Osteoblast (primary cell): ENCODE measurements at regions not wholly inside any gene's neighbourhood (a gene's known extent, or its start where the extent isn't known, plus 50 kb on each side); places are given as distances from the start of the nearest gene placed in this dataset.

Source experiments
- DNase-seq: peaks from one replicate; pipeline ENCODE4 v3.0.0; 2011; ENCODE audit warnings: low spot score, mixed read lengths; ENCODE audit not compliant: insufficient read length; ENCODE audit errors: missing footprints
- H2AFZ ChIP-seq: 2 replicates; pipeline ENCODE4 v1.6.0; 2011; ENCODE audit warnings: mild to moderate bottlenecking, low read length
- H3K27ac ChIP-seq: 2 replicates; pipeline ENCODE4 v1.5.1; 2011; ENCODE audit warnings: mild to moderate bottlenecking, low read depth, low read length, moderate library complexity
- H3K27me3 ChIP-seq: 2 replicates; pipeline ENCODE4 v1.6.0; 2012; ENCODE audit warnings: mild to moderate bottlenecking, control low read depth, inconsistent platforms, low read length, moderate library complexity; ENCODE audit not compliant: insufficient read depth
- H3K36me3 ChIP-seq: 2 replicates; pipeline ENCODE4 v1.5.1; 2011; ENCODE audit warnings: mild to moderate bottlenecking, low read length, control low read depth, moderate library complexity; ENCODE audit not compliant: insufficient read depth
- H3K4me1 ChIP-seq: 2 replicates; pipeline ENCODE4 v1.5.1; 2011; ENCODE audit warnings: mild to moderate bottlenecking, low read length, control low read depth, moderate library complexity; ENCODE audit not compliant: insufficient read depth
- H3K4me2 ChIP-seq: 2 replicates; pipeline ENCODE4 v1.6.0; 2011; ENCODE audit warnings: mild to moderate bottlenecking, low read length; ENCODE audit not compliant: insufficient read depth
- H3K4me3 ChIP-seq: fragments of 200-600 bp; sonication (generic); 3 replicates; pipeline ENCODE4 v1.5.1; 2012; ENCODE audit warnings: mild to moderate bottlenecking, low read length, inconsistent platforms; ENCODE audit not compliant: insufficient read depth
- H3K79me2 ChIP-seq: 2 replicates; pipeline ENCODE4 v1.6.0; 2012; ENCODE audit warnings: mild to moderate bottlenecking, low read length, control low read depth, inconsistent platforms; ENCODE audit not compliant: insufficient read depth
- H3K9me3 ChIP-seq: 2 replicates; pipeline ENCODE4 v1.5.1; 2011; ENCODE audit warnings: low read depth, low read length, control low read depth
- H4K20me1 ChIP-seq: 2 replicates; pipeline ENCODE4 v1.6.0; 2012; ENCODE audit warnings: mild to moderate bottlenecking, low read length, control low read depth; ENCODE audit not compliant: insufficient read depth
- TF ChIP-seq, protein P1 (sequence below): IDR thresholded peaks from 2 replicates; pipeline ENCODE4 v1.5.1; 2011; ENCODE audit warnings: mild to moderate bottlenecking, low read depth, low read length, moderate library complexity; ENCODE audit errors: extremely low read depth

DNA sequence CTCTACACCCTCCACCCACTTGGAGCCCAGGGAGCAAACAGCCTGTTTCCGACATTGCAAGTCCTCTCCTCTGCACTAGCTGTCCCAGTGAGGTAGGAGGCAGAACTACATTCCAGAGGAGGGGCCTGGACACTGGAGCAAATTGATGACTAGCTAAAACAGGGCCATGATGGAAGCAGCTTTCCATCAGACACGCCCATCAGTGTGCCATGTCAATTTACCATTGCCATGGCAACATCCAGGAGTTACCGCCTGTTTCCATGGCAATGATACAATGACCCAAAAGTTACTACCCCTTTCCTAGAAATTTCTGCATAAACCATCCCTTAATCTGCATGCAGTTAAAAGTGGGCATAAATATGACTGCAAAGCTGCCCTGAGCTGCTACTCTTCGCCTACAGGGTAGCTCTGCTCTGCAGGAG is 647.1 kb downstream of the PTPRU start:
- Histone ChIP-seq H3K4me1 (no peaks in the 10 kb centered on the region), H4K20me1 (no peaks in the 10 kb centered on the region)
- TF ChIP-seq, protein P1, sequence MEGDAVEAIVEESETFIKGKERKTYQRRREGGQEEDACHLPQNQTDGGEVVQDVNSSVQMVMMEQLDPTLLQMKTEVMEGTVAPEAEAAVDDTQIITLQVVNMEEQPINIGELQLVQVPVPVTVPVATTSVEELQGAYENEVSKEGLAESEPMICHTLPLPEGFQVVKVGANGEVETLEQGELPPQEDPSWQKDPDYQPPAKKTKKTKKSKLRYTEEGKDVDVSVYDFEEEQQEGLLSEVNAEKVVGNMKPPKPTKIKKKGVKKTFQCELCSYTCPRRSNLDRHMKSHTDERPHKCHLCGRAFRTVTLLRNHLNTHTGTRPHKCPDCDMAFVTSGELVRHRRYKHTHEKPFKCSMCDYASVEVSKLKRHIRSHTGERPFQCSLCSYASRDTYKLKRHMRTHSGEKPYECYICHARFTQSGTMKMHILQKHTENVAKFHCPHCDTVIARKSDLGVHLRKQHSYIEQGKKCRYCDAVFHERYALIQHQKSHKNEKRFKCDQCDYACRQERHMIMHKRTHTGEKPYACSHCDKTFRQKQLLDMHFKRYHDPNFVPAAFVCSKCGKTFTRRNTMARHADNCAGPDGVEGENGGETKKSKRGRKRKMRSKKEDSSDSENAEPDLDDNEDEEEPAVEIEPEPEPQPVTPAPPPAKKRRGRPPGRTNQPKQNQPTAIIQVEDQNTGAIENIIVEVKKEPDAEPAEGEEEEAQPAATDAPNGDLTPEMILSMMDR: no peak

DNA sequence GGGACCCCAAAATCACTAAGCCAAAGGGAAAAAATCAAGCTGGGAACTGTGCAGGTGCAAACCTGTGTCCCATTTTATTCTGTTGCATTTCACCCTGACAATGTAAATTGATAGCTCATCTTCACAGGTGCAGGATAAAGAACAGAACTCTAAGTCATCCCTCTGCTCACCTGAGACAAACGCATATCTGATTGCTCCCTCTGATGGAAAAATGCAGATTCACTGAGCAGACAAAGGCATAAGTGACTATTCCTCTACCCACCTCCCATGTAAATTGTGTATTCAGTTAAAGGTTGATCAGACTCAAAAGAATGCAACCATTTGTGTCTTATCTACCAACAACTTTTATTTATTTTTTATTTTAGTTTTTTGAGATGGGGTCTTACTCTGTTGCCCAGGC is 644.2 kb downstream of the PTPRU start:
- H3K27me3 ChIP-seq: no peaks in the 10 kb centered on the region
- TF ChIP-seq, protein P1: no peak
- H2AFZ ChIP-seq: no peak overlapping the region
- no peak overlapping the region for H3K27ac ChIP-seq
- H3K9me3 ChIP-seq: no peaks in the 10 kb centered on the region
- H3K4me1 ChIP-seq: no peaks in the 10 kb centered on the region
- H3K36me3 ChIP-seq: no peaks in the 10 kb centered on the region
- H3K4me3 ChIP-seq: no peak overlapping the region
- no peak for DNase-seq
- H3K79me2 ChIP-seq: no peaks in the 10 kb centered on the region
- no peaks in the 10 kb centered on the region for H4K20me1 ChIP-seq
- no peak overlapping the region for H3K4me2 ChIP-seq

More for the DNA sequence above, 647.1 kb downstream of the PTPRU start:
- Histone ChIP-seq H3K4me2 (no peak overlapping the region), H2AFZ (no peak overlapping the region), H3K9me3 (no peaks in the 10 kb centered on the region), H3K27ac (no peak overlapping the region), H3K27me3 (no peaks in the 10 kb centered on the region), H3K79me2 (no peaks in the 10 kb centered on the region), H3K4me3 (no peak overlapping the region), H3K36me3 (no peaks in the 10 kb centered on the region)
- no peak for DNase-seq

DNA sequence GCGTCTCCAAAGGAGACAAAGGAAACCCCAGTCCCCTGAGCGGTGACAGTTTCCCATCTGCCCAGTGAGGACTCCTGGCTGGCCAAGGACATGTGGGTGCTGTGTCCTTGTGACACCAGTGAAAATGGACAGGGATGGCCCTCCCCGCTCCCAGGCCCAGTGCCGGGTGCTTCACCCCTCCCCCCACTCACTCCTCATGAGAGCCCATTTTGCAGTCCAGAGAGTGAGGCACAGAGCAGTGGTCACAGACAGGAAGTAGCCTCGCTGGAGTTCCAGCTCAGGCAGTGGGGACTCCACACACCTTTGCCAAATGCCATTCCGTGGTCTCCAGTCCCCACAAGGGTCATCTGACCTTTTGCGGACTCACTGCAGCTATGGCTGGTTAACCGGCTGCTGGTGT is 642.9 kb downstream of the PTPRU start:
- Histone ChIP-seq H2AFZ (no peak overlapping the region), H3K9me3 (no peaks in the 10 kb centered on the region), H3K79me2 (no peaks in the 10 kb centered on the region), H3K4me3 (no peak overlapping the region), H3K4me2 (no peak overlapping the region), H3K27me3 (no peaks in the 10 kb centered on the region), H3K36me3 (no peaks in the 10 kb centered on the region), H4K20me1 (no peaks in the 10 kb centered on the region), H3K4me1 (no peaks in the 10 kb centered on the region), H3K27ac (no peak overlapping the region)
- no peak for DNase-seq
- TF ChIP-seq, protein P1: no peak

DNA sequence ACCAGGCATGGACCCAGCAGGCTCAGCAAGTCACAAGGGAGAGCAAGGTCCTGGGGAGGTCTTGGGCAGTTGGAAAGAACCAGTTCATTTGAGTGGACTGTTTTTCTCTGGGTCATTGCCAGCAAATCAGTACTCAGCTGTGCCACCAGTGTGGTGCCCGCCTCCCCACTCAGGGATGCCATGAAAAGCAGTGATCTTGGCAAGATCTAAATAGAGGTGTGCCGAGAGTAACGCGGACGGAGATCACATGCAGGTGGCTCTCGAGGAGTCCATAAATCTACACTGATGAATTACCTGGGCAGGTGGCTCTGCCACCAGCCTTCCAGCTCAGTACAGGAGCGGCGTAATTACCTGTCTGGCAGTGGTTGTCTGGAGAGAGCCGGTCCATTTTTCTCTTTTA is 642.2 kb downstream of the PTPRU start:
- no peak overlapping the region for H2AFZ ChIP-seq
- H3K36me3 ChIP-seq: no peaks in the 10 kb centered on the region
- H3K27me3 ChIP-seq: no peaks in the 10 kb centered on the region
- TF ChIP-seq, protein P1: no peak
- no peaks in the 10 kb centered on the region for H3K4me1 ChIP-seq
- no peaks in the 10 kb centered on the region for H3K9me3 ChIP-seq
- H3K79me2 ChIP-seq: no peaks in the 10 kb centered on the region
- H3K4me3 ChIP-seq: no peak overlapping the region
- no peak for DNase-seq
- H4K20me1 ChIP-seq: no peaks in the 10 kb centered on the region
- no peak overlapping the region for H3K27ac ChIP-seq
- no peak overlapping the region for H3K4me2 ChIP-seq
